GM18907 (cell line): ENCODE measurements at regions not wholly inside any gene's neighbourhood (a gene's known extent, or its start where the extent isn't known, plus 50 kb on each side); places are given as distances from the start of the nearest gene placed in this dataset.

Experiments used
- ATAC-seq: cut with Tn5 transposase; IDR thresholded peaks from one replicate; pipeline ENCODE4 v1.9.1; 2021; ENCODE audit warnings: mild to moderate bottlenecking, moderate library complexity; ENCODE audit not compliant: unreplicated experiment

DNA sequence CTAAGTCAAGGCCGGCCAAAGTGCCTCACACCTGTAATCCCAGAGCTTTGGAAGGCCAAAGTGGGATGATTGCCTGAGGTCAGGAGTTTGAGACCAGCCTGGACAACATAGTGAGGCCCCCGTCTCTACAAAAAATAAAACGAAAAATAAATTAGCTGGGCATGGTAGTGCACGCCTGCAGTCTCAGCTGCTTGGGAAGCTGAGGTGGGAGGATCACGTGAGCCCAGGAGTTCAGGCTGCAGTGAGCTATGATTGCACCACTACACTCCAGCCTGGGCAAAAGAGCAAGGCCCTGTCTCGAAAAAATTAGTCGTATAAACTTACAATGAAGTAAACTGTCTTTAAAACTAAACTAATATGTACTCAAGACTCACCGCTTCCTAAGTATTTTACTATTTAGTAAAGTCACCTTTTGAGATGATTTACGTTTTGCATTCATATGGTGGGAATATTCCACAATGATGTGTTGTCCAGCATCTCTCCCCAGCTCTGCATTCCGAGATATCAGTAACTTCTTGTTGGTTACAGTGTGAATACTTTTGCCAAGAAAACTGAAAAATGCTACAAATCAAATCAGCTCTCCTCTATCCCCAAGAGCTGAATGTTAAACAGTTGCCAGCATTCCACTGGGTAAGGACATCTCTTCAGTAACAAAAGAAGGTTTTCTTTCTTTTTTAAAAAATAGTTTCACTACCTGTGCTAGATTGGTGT is 84.9 kb upstream of the C21orf91 start:
- no peak for ATAC-seq

- no peak for ATAC-seq
These were observed 84.1 kb upstream of the C21orf91 start for GRCh38 chr21:17903029-17903806.

- no peak for ATAC-seq
These were observed 82.4 kb upstream of the C21orf91 start for GRCh38 chr21:17901458-17902079.

DNA sequence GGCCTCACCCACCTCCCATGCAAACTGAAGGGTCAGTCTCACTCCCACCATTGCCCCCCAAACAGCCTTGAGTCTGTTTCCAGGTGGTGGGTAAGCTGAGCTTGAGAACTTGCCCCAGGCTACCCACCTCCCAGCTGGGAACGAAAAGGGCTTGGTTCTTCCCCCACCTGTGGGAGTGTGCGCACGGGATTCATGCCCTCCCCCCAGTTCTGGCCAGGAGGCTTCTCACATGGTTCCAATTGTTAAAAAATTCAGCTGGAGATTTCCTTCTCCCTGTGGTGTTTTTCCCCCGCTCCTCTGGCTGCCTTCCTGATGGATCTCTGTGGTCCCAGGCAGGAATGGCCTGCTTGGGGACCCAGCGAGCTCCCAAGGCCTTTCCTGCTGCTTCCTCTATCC is 81.8 kb upstream of the C21orf91 start:
- ATAC-seq: no peak

DNA sequence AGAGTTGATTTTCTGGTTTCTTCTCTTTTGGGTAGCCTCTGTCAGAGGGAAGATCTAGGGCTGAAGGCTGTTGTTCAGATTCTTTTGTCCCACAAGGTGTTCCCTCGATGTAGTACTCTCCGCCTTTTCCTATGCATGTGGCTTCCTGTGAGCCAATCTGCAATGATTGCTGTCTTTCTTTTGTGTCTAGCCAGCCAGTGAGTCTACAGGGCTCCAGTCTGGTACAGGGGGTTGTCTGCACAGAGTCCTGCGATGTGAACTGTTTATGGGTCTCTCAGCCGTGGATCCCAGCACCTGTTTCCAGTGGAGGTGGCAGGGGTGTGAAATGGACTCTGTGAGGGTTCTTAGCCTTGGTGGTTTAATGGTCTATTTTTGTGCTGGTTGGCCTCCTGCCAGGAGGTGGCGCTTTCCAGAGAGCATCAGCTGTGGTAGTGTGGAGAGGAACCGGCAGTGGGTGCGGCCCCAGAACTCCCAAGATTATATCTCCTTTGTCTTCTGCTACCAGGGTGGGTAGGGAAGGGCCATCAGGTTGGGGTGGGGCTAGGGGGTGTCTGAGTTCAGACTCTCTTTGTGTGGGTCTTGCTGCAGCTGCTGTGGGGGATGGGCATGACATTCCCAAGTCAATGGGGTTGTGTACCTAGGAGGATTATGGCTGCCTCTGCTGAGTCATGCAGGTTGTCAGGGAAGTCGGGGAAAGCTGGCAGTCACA is 81.3 kb upstream of the C21orf91 start:
- no peak for ATAC-seq

GRCh38 chr21:17889171-17889570 is 70.0 kb upstream of the C21orf91 start:
- no peak for ATAC-seq

DNA sequence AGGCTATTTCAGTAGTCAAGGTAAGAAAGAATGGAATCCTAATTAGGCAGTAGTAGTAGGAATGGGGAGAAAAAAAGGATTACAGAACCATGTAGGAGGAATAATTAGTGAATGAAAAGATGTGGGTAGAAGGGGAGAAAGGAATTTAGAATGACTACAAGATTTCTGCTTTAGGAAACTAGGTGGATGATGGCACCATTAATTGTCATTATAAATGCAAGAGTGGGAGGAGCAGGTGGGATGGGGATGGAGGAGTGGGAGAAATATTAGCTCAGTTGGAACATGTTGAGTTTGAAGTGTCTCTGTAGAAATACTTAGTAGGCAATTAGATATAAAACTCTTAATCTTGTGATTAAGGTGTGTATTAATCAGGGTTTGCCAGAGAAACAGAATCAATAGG is 50.0 kb upstream of the C21orf91 start:
- no peak for ATAC-seq
